Smooth muscle cell (in vitro differentiated cells): ENCODE measurements at regions not wholly inside any gene's neighbourhood (a gene's known extent, or its start where the extent isn't known, plus 50 kb on each side); places are given as distances from the start of the nearest gene placed in this dataset.

Experiments
- DNase-seq: peaks from one replicate; lab custom pipeline; 2025; ENCODE audit not compliant: unreplicated experiment; lab: John Stamatoyannopoulos, UW
- H2AFZ ChIP-seq: fragments of 200-600 bp; sonication (generic); 2 replicates; pipeline ENCODE4 v1.6.0; 2016; ENCODE audit warnings: antibody characterized with exemption, low read depth, mild to moderate bottlenecking
- H3F3A ChIP-seq: fragments of 200-600 bp; sonication (generic); 2 replicates; pipeline ENCODE4 v1.6.0; 2017; ENCODE audit warnings: antibody characterized with exemption, low read depth
- H3K27ac ChIP-seq: fragments of 200-600 bp; sonication (generic); 2 replicates; pipeline ENCODE4 v1.5.1; 2016; ENCODE audit warnings: low read depth, mild to moderate bottlenecking
- H3K27me3 ChIP-seq: fragments of 200-600 bp; sonication (generic); 2 replicates; pipeline ENCODE4 v1.6.1; 2016; ENCODE audit warnings: low read depth, mild to moderate bottlenecking
- H3K36me3 ChIP-seq: fragments of 200-600 bp; sonication (generic); 2 replicates; pipeline ENCODE4 v1.5.1; 2016; ENCODE audit warnings: low read depth
- H3K4me1 ChIP-seq: fragments of 200-600 bp; sonication (generic); 2 replicates; pipeline ENCODE4 v1.5.1; 2016; ENCODE audit warnings: low read depth
- H3K4me2 ChIP-seq: fragments of 200-600 bp; sonication (generic); 2 replicates; pipeline ENCODE4 v1.6.0; 2016; ENCODE audit warnings: mild to moderate bottlenecking
- H3K4me3 ChIP-seq: fragments of 200-600 bp; sonication (generic); 2 replicates; pipeline ENCODE4 v1.5.1; 2016; ENCODE audit warnings: mild to moderate bottlenecking
- H3K79me2 ChIP-seq: fragments of 200-600 bp; sonication (generic); 2 replicates; pipeline ENCODE4 v1.6.0; 2016; ENCODE audit warnings: low read depth, mild to moderate bottlenecking
- H3K9ac ChIP-seq: fragments of 200-600 bp; sonication (generic); 2 replicates; pipeline ENCODE4 v1.6.0; 2016; ENCODE audit warnings: low read depth
- H3K9me3 ChIP-seq: fragments of 200-600 bp; sonication (generic); replicated peaks from 2 replicates; pipeline ENCODE4 v1.5.1; 2016; ENCODE audit warnings: low read depth
- H4K20me1 ChIP-seq: fragments of 200-600 bp; sonication (generic); 2 replicates; pipeline ENCODE4 v1.6.0; 2016; ENCODE audit warnings: low read depth
- WGBS: methylation state at CpG from one replicate; pipeline ENCODE4 v1.1.7; 2016; ENCODE audit warnings: low lambda C conversion rate; 5-methylcytosine and 5-hydroxymethylcytosine counted together
- TF ChIP-seq, protein P1 (sequence below): fragments of 200-600 bp; sonication (generic); IDR thresholded peaks from 2 replicates; pipeline ENCODE4 v1.5.1; 2017; ENCODE audit warnings: borderline replicate concordance, mild to moderate bottlenecking, antibody characterized with exemption; ENCODE audit not compliant: insufficient read depth, poor library complexity, severe bottlenecking

DNA sequence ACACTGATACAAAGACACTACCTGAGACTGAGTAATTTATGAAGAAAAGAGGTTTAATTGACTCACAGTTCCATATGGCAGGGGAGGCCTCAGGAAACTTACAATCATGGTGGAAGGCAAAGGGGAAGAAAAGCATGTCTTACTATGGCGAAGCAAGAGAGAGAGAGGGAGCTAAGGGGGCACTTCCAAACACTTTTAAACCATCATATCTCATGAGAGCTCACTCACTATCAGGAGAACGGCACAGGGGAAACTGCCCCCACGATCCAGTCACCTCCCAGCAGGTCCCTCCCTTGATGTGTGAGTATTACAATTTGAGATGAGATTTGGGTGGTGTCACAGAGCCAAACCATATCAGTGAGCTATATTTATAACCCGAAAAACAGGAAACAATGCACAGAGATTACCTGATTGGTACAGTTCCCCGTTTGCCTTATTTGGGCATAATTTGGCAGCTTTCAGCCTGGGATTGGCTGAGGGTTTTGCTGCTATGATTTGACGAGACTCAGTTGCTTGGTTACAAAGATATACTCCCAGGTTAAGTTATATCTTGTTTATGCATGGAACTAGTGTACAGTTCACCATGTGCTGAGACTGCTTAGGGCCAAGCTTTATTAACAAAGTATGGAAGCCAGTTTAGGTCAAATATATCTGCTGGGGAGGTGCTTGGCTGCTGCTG is 184.2 kb downstream of the NR2F2 start:
- H3K4me2 ChIP-seq: no peak overlapping the region
- H3F3A ChIP-seq: no peaks in the 10 kb centered on the region
- WGBS: 85% methylated on average over 6 of the region's 6 CpGs
- H4K20me1 ChIP-seq: no peaks in the 10 kb centered on the region
- H3K79me2 ChIP-seq: no peaks in the 10 kb centered on the region
- DNase-seq: no peak
- no peak overlapping the region for H2AFZ ChIP-seq
- H3K36me3 ChIP-seq: no peaks in the 10 kb centered on the region
- no peaks in the 10 kb centered on the region for H3K9me3 ChIP-seq
- H3K9ac ChIP-seq: no peak overlapping the region
- TF ChIP-seq, protein P1, sequence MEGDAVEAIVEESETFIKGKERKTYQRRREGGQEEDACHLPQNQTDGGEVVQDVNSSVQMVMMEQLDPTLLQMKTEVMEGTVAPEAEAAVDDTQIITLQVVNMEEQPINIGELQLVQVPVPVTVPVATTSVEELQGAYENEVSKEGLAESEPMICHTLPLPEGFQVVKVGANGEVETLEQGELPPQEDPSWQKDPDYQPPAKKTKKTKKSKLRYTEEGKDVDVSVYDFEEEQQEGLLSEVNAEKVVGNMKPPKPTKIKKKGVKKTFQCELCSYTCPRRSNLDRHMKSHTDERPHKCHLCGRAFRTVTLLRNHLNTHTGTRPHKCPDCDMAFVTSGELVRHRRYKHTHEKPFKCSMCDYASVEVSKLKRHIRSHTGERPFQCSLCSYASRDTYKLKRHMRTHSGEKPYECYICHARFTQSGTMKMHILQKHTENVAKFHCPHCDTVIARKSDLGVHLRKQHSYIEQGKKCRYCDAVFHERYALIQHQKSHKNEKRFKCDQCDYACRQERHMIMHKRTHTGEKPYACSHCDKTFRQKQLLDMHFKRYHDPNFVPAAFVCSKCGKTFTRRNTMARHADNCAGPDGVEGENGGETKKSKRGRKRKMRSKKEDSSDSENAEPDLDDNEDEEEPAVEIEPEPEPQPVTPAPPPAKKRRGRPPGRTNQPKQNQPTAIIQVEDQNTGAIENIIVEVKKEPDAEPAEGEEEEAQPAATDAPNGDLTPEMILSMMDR: no peak
- no peak overlapping the region for H3K27ac ChIP-seq
- H3K27me3 ChIP-seq: peaks cover 30% of the 10 kb centered on the region
- H3K4me1 ChIP-seq: no peaks in the 10 kb centered on the region
- H3K4me3 ChIP-seq: no peak overlapping the region

GRCh38 chr15:96515371-96515770 is 184.9 kb downstream of the NR2F2 start:
- no peak overlapping the region for H3K27ac ChIP-seq
- no peak overlapping the region for H2AFZ ChIP-seq
- 91% methylated on average over 3 of the region's 3 CpGs for WGBS
- H3F3A ChIP-seq: no peaks in the 10 kb centered on the region
- no peak overlapping the region for H3K9ac ChIP-seq
- H3K4me2 ChIP-seq: no peak overlapping the region
- no peaks in the 10 kb centered on the region for H3K4me1 ChIP-seq
- no peak overlapping the region for H3K4me3 ChIP-seq
- peaks cover 24% of the 10 kb centered on the region for H3K27me3 ChIP-seq
- H3K36me3 ChIP-seq: no peaks in the 10 kb centered on the region
- no peaks in the 10 kb centered on the region for H3K9me3 ChIP-seq
- DNase-seq: no peak
- H4K20me1 ChIP-seq: no peaks in the 10 kb centered on the region
- H3K79me2 ChIP-seq: no peaks in the 10 kb centered on the region
- TF ChIP-seq, protein P1: no peak

DNA sequence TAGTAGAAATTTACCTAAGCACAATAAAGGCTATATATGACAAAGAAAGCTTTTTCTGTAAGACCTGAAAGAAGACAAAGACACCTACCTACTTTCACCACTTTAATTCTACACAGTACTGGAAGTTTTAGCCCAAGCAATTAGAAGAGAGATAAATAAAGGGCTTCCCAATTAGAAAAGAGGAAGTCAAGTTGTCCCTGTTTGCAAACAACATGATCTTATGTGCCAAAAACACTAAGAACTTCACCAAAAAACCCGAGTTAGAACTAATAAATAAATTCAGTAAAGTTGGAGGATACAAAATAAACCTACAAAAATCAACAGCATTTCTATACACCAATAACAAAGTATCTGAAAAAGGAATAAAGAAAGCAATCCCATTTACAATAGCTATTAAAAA is 190.9 kb downstream of the NR2F2 start:
- Histone ChIP-seq H2AFZ (no peak overlapping the region), H3K4me1 (no peaks in the 10 kb centered on the region), H3F3A (no peaks in the 10 kb centered on the region), H3K9ac (no peak overlapping the region), H3K79me2 (no peaks in the 10 kb centered on the region), H3K27me3 (peaks cover 22% of the 10 kb centered on the region), H4K20me1 (no peaks in the 10 kb centered on the region), H3K36me3 (no peaks in the 10 kb centered on the region), H3K4me2 (no peak overlapping the region), H3K4me3 (no peak overlapping the region), H3K9me3 (peaks cover 3% of the 10 kb centered on the region), H3K27ac (no peak overlapping the region)
- DNase-seq: no peak
- TF ChIP-seq, protein P1: no peak
- 79% methylated on average over 1 of the region's 1 CpG for WGBS
